Sigmoid colon (tissue), 6 donors: ENCODE measurements at regions not wholly inside any gene's neighbourhood (a gene's known extent, or its start where the extent isn't known, plus 50 kb on each side); places are given as distances from the start of the nearest gene placed in this dataset.

ENCODE experiments used
- DNase-seq: peaks from one replicate; pipeline ENCODE4 v3.0.0-alpha.2; 2019
- H3K27ac ChIP-seq, 4 donors: fragments of 200-600 bp; sonication (generic); one replicate each; pipeline ENCODE4 v1.5.1; 2016 to 2019; ENCODE audit warnings: mild to moderate bottlenecking in 1 of 4
- H3K27me3 ChIP-seq, 3 donors: fragments of 200-600 bp; sonication (generic); one replicate each; pipeline ENCODE4 v1.5.1; 2019; ENCODE audit warnings: mild to moderate bottlenecking in 1 of 3
- H3K36me3 ChIP-seq, 4 donors: fragments of 200-600 bp; sonication (generic); one replicate each; pipeline ENCODE4 v1.5.1; 2016 to 2019
- H3K4me1 ChIP-seq, 4 donors: fragments of 200-600 bp; sonication (generic); one replicate each; pipeline ENCODE4 v1.5.1; 2017 to 2019
- H3K4me3 ChIP-seq, 4 donors: fragments of 200-600 bp; sonication (generic); one replicate each; pipeline ENCODE4 v1.5.1; 2017 to 2019; ENCODE audit warnings: mild to moderate bottlenecking in 2 of 4, moderate library complexity in 1 of 4
- H3K9me3 ChIP-seq, 4 donors: fragments of 200-600 bp in 3 of 4; sonication (generic) in 3 of 4; one replicate each; pipeline versions ENCODE4 v1.5.1 to v1.6.1; 2013 to 2019
- EP300 ChIP-seq, 4 donors: sonication (generic); formaldehyde crosslinking; IDR thresholded peaks; one replicate each; pipeline ENCODE4 v1.6.1; 2017; ENCODE audit warnings: antibody characterized with exemption in 4 of 4
- POLR2A ChIP-seq, 2 donors: fragments of 450-650 bp; IDR thresholded peaks; one replicate each; pipeline ENCODE4 v1.6.1; 2016; ENCODE audit warnings: antibody characterized with exemption in 2 of 2, mild to moderate bottlenecking in 2 of 2, moderate library complexity in 2 of 2
- POLR2AphosphoS5 ChIP-seq, 4 donors: sonication (generic); formaldehyde crosslinking; IDR thresholded peaks; one replicate each; pipeline ENCODE4 v1.6.1; 2017; ENCODE audit warnings: antibody characterized with exemption in 4 of 4
- WGBS, 2 donors: extraction: QIAGEN DNeasy Blood & Tissue Kit; methylation state at CpG; one replicate each; pipeline ENCODE4 v1.1.7; 2013; 5-methylcytosine and 5-hydroxymethylcytosine counted together
- intact Hi-C: fragments of 100-400 bp; cut with DNase I; formaldehyde crosslinking; loops from one replicate; pipeline ENCODE4 v1.15.1; 2023
- TF ChIP-seq, protein P1 (sequence below), 4 experiments: fragments of 450-650 bp in 3 of 4; fragments of 200-600 bp in 1 of 4; IDR thresholded peaks; one replicate each; pipeline ENCODE4 v1.5.1; 2016 to 2019; ENCODE audit warnings: antibody characterized with exemption in 4 of 4, mild to moderate bottlenecking in 3 of 4, moderate library complexity in 2 of 4
- donor health status: healthy with polysubstance abuse.
- donor health status: healthy.

DNA sequence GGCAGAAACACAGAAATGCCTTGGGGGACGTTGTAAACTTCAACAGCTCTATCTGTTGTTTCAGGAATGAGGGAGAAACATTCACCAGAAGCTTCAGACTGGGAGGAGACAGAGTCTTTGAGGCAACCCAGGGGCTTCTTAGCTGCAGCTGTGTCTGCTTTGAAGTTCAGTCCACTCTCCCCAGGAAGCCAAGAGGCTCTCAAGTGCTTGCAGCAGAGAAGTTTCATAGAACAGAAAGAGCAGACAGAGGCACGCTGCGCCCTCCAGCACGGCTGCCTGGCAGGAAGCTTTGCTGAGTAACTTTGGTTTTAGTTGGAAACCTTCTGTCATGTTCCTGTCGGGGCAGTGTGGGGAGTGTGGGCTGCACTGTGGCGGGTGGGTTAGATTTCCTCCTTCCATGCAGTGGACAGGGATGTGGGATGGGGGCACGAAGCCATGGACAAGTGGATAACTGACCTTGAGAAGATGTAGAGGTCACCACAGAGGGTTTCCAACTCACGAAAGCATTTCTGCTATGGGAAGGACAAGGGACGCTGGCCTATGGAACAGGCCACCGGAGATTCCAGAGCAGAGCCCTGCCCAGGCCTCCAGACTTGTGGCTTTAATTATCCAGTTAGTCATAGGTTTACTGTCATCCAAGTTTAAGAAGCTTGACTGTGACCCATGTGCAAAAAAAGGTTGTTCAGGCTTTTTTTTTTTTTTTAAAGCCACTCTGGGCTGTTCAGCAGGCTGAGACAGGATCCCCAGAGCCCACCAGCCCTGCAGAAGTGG is 107.7 kb downstream of the ARF6 start:
- peak; percentile 83 for DNase-seq
- H3K4me3 ChIP-seq: peak overlapping the region in 1 of 4 donors; percentile 8
- H3K9me3 ChIP-seq: no peaks in the 10 kb centered on the region
- H3K27me3 ChIP-seq: no peaks in the 10 kb centered on the region
- H3K4me1 ChIP-seq: peaks cover 0 to 52% (median 46%) of the 10 kb centered on the region in 4 donors
- TF ChIP-seq, protein P1, sequence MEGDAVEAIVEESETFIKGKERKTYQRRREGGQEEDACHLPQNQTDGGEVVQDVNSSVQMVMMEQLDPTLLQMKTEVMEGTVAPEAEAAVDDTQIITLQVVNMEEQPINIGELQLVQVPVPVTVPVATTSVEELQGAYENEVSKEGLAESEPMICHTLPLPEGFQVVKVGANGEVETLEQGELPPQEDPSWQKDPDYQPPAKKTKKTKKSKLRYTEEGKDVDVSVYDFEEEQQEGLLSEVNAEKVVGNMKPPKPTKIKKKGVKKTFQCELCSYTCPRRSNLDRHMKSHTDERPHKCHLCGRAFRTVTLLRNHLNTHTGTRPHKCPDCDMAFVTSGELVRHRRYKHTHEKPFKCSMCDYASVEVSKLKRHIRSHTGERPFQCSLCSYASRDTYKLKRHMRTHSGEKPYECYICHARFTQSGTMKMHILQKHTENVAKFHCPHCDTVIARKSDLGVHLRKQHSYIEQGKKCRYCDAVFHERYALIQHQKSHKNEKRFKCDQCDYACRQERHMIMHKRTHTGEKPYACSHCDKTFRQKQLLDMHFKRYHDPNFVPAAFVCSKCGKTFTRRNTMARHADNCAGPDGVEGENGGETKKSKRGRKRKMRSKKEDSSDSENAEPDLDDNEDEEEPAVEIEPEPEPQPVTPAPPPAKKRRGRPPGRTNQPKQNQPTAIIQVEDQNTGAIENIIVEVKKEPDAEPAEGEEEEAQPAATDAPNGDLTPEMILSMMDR (IDR thresholded peaks at IDR 0.05): no peak
- TF ChIP-seq POLR2A (IDR thresholded peaks at IDR 0.05): peak in 1 of 2 donors; percentile 29
- TF ChIP-seq EP300 (IDR thresholded peaks at IDR 0.05): no peak
- peak in 3 of 4 donors; percentile 45 to 62 (median 58) for TF ChIP-seq POLR2AphosphoS5 (IDR thresholded peaks at IDR 0.05)
- no peaks in the 10 kb centered on the region for H3K36me3 ChIP-seq
- WGBS, 2 donors: 2 to 10% methylated on average over 10 of the region's 10 CpGs
- intact Hi-C loops: loop anchor here (2.0 to 5.0 kb wide), 2 partner anchors 108 to 148 kb away; partner anchors contain the start of genes ARF6 and NEMF
- peak overlapping the region; percentile 78 to 86 (median 82) for H3K27ac ChIP-seq

DNA sequence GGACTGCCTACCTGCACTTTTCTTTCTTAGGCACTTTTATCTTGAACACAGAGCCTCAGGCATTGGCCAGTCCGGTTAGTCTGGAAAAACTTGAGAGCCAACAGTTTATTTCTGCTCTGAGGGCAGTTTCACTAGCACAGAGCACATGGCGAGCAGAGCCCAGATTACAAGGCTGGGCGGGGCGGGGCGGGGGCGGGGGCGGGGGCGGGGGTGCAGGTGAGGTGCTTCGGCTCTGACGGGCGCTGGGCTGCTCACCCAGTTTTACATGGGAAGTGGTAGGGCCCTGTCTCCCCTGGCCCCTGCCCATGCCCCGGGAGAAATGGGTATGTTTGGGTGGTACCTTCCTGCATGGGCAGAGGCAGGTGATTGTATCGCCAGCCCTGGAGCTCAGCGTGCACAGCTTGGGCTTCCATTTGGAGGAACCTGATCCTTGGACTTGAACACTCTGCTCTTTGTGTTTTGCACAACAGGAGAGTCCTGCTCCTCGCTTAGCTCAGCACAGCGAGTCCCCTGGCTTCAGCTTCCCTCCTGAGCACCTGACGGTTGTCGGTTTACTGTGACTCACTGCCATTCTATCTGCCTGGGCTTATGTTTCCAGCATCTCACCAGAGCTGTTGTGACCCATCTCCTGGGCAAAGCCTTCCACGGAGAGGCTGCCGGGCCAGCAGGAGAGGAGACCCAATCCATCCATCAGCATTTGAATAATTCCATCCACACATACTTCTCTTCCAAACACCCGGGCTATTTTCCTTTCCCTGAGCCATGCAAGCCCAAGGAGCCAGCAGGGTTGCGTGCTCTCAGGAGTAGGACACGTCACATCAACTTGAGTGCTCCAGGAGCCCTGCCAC is 108.5 kb downstream of the ARF6 start:
- peaks cover 0 to 52% (median 46%) of the 10 kb centered on the region in 4 donors for H3K4me1 ChIP-seq
- 9 to 30% methylated on average over 23 of the region's 23 CpGs for WGBS, 2 donors

DNA sequence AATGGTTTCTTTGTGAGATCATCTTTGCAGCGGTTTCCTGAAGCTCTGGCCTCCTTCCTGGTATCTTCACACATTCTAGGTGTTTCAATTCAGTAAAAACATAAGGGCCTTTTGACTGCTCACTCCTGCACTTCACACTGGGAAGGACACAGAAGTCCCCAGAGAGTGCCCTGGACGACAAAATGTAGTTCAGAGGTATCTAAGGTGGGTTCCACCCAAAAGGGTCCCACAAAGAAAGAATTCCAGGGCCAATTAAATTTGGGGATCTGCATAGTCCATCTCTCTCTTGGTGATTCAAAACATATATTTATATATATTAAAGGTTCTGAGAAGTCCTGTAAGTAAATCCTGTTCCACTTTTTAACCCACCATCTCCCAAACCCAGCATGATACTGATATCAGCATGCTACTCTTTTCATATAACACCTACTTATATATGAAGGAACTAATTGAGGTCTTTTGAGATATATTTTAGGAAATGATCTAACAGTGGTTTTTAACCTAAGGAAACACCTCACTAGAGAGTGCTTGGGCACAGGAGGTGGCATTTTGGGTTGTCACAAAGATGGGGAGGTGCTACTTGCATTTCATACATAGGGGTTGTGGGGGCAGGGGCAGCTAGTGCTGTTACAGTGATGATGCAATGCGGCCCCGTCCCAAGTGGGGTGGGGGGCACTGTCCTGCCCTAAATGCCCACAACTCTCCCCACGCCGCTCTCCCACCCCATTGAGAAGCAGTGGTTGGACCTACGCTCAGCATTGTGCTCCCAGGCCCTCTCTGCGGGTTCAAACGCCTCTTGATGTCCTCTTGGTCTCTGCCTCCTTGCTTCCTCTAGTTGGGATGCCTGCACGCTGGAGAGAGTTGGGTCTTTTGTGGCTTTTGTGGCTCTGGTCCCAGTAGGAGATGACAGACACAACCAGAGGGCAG is 109.4 kb downstream of the ARF6 start:
- peak overlapping the region in 2 of 4 donors; percentile 45 to 63 for H3K4me3 ChIP-seq
- intact Hi-C loops: loop anchor here (2.0 to 5.0 kb wide), 2 partner anchors 109 to 150 kb away; partner anchors contain the start of genes ARF6 and NEMF
- DNase-seq: no peak
- no peak for TF ChIP-seq POLR2AphosphoS5 (IDR thresholded peaks at IDR 0.05)
- TF ChIP-seq POLR2A (IDR thresholded peaks at IDR 0.05): no peak
- no peak for TF ChIP-seq EP300 (IDR thresholded peaks at IDR 0.05)
- TF ChIP-seq, protein P1 (IDR thresholded peaks at IDR 0.05): no peak
- 39 to 51% methylated on average over 10 of the region's 10 CpGs for WGBS, 2 donors
- H3K36me3 ChIP-seq: no peaks in the 10 kb centered on the region
- H3K4me1 ChIP-seq: peaks cover 0 to 52% (median 46%) of the 10 kb centered on the region in 4 donors
- H3K27ac ChIP-seq: peak overlapping the region; percentile 78 to 86 (median 82)
- H3K27me3 ChIP-seq: no peaks in the 10 kb centered on the region
- no peaks in the 10 kb centered on the region for H3K9me3 ChIP-seq

More for the DNA sequence above, 108.5 kb downstream of the ARF6 start:
- TF ChIP-seq EP300 (IDR thresholded peaks at IDR 0.05): no peak
- peak in 2 of 4 donors; percentile 34 to 55 for TF ChIP-seq POLR2AphosphoS5 (IDR thresholded peaks at IDR 0.05)
- TF ChIP-seq POLR2A (IDR thresholded peaks at IDR 0.05): no peak
- TF ChIP-seq, protein P1 (IDR thresholded peaks at IDR 0.05): no peak
- intact Hi-C loops: loop anchor here (2.0 to 5.0 kb wide), 2 partner anchors 109 to 149 kb away; partner anchors contain the start of genes ARF6 and NEMF
- no peak for DNase-seq
- H3K27me3 ChIP-seq: no peaks in the 10 kb centered on the region
- no peak overlapping the region for H3K4me3 ChIP-seq
- no peaks in the 10 kb centered on the region for H3K9me3 ChIP-seq
- no peaks in the 10 kb centered on the region for H3K36me3 ChIP-seq
- peak overlapping the region; percentile 78 to 86 (median 82) for H3K27ac ChIP-seq

DNA sequence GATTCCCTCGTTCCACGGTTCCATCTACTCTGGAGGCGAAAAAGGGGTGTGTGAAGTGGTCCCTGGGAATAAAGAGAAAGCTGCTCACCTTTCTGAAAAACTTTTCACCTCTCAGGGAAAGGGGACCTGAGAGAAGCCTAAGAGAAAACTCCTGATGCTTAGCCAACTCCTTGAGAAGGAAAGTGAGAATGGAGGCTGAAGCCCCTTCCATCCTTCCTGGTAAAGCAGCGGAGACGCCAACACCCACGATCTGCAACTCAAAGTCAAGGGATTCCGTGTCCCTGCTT is 110.0 kb downstream of the ARF6 start:
- Histone ChIP-seq H3K27me3 (no peaks in the 10 kb centered on the region), H3K4me3 (peak overlapping the region; percentile 29 to 63 (median 54)), H3K9me3 (no peaks in the 10 kb centered on the region), H3K36me3 (no peaks in the 10 kb centered on the region), H3K4me1 (peaks cover 0 to 52% (median 46%) of the 10 kb centered on the region in 4 donors), H3K27ac (peak overlapping the region; percentile 78 to 86 (median 82))
- 9 to 17% methylated on average over 7 of the region's 7 CpGs for WGBS, 2 donors
- no peak for DNase-seq
- TF ChIP-seq EP300 (IDR thresholded peaks at IDR 0.05) (no peak), POLR2A (IDR thresholded peaks at IDR 0.05) (no peak), POLR2AphosphoS5 (IDR thresholded peaks at IDR 0.05) (no peak)
- TF ChIP-seq, protein P1 (IDR thresholded peaks at IDR 0.05): no peak
- intact Hi-C loops: loop anchor here (5.0 kb wide), 1 partner anchor 151 kb away; the partner anchor contains the start of gene NEMF
